ENCODE measurements at regions not wholly inside any gene's neighbourhood (a gene's known extent, or its start where the extent isn't known, plus 50 kb on each side); places are given as distances from the start of the nearest gene placed in this dataset.

GRCh38 chr9:26216702-26217101 lies 538.5 kb upstream of the TUSC1 start:
- TF ChIP-seq CTCF (IDR thresholded peaks at IDR 0.05), result no peak
- no peak for TF ChIP-seq POLR2A (IDR thresholded peaks at IDR 0.05)

Data from body of pancreas (tissue), 4 donors.